AML-193 (cell line): ENCODE measurements at regions not wholly inside any gene's neighbourhood (a gene's known extent, or its start where the extent isn't known, plus 50 kb on each side); places are given as distances from the start of the nearest gene placed in this dataset.
"Not testable (repeated sequence)": the region's sequence is repeated elsewhere in the genome, so short reads cannot be mapped to it uniquely, and the experiment has no call there.

Source experiments
- DNase-seq, 2 experiments: peaks; one replicate each; lab custom pipeline; 2025; lab: John Stamatoyannopoulos, UW

GRCh38 chr1:29554208-29554778 is 318.0 kb downstream of the PTPRU start:
- DNase-seq: no peak

GRCh38 chr1:29551123-29551936 is 315.0 kb downstream of the PTPRU start:
- DNase-seq: no peak

- DNase-seq: no peak
Measured at GRCh38 chr1:29550119-29550841, 314.0 kb downstream of the PTPRU start.

- not testable (repeated sequence) for DNase-seq
Measured at GRCh38 chr1:29549728-29550118, 313.4 kb downstream of the PTPRU start.

GRCh38 chr1:29549001-29549400 is 312.7 kb downstream of the PTPRU start:
- DNase-seq: no peak

- DNase-seq: no peak
Measured at GRCh38 chr1:29548091-29548490, 311.8 kb downstream of the PTPRU start.

- DNase-seq: no peak
Measured at GRCh38 chr1:29547300-29547699, 311.0 kb downstream of the PTPRU start.

GRCh38 chr1:29546496-29546895 is 310.2 kb downstream of the PTPRU start:
- no peak for DNase-seq

- no peak for DNase-seq
Measured at GRCh38 chr1:29544406-29544805, 308.1 kb downstream of the PTPRU start.

- no peak for DNase-seq
Measured at GRCh38 chr1:29543586-29543985, 307.3 kb downstream of the PTPRU start.

GRCh38 chr1:29542548-29542947 is 306.2 kb downstream of the PTPRU start:
- DNase-seq: no peak

GRCh38 chr1:29541631-29542030 is 305.3 kb downstream of the PTPRU start:
- DNase-seq: no peak

GRCh38 chr1:29540801-29541357 is 304.6 kb downstream of the PTPRU start:
- no peak for DNase-seq

GRCh38 chr1:29539971-29540370 is 303.6 kb downstream of the PTPRU start:
- DNase-seq: no peak

- no peak for DNase-seq
Measured at GRCh38 chr1:29538586-29538985, 302.3 kb downstream of the PTPRU start.

- DNase-seq: no peak
Measured at GRCh38 chr1:29532751-29533150, 296.4 kb downstream of the PTPRU start.

- no peak for DNase-seq
Measured at GRCh38 chr1:29532285-29532684, 296.0 kb downstream of the PTPRU start.

GRCh38 chr1:29531596-29531995 is 295.3 kb downstream of the PTPRU start:
- no peak for DNase-seq

- no peak for DNase-seq
Measured at GRCh38 chr1:29529677-29530278, 293.5 kb downstream of the PTPRU start.

- no peak for DNase-seq
Measured at GRCh38 chr1:29527314-29528004, 291.1 kb downstream of the PTPRU start.

- DNase-seq: no peak
Measured at GRCh38 chr1:29525941-29526340, 289.6 kb downstream of the PTPRU start.
